HG03135 (cell line): ENCODE measurements at regions not wholly inside any gene's neighbourhood (a gene's known extent, or its start where the extent isn't known, plus 50 kb on each side); places are given as distances from the start of the nearest gene placed in this dataset.

Experiments used
- ATAC-seq: cut with Tn5 transposase; IDR thresholded peaks from one replicate; pipeline ENCODE4 v1.9.1; 2021; ENCODE audit warnings: mild to moderate bottlenecking, moderate library complexity; ENCODE audit not compliant: unreplicated experiment

DNA sequence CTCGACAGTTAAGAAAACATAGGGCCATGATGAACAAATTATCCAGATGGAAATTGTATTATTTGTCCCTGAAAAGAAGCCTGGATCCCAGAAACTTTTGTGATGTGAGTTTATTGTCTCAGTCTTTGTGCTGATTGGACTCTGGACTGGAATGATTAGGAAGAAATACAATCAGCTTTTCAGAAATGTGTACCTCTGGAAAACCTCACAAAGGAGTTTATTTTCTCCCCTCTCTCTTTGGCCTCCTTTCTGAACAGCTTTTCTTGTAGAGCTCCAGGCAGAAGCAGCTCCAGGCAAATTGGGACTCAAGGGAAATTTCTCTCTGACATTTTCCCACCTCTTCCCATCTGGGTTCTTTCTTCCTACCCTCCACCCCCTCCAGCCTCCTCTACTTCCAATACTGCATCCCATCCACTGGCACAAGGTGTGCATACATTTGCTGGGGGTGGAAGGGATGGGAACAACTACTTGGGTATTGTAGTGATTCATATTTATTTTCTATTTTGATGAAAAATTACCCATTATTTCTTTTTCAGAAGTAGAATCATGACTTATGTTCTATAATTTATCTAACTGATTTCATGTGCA, 119.7 kb downstream of the CD47 start:
- no peak for ATAC-seq

DNA sequence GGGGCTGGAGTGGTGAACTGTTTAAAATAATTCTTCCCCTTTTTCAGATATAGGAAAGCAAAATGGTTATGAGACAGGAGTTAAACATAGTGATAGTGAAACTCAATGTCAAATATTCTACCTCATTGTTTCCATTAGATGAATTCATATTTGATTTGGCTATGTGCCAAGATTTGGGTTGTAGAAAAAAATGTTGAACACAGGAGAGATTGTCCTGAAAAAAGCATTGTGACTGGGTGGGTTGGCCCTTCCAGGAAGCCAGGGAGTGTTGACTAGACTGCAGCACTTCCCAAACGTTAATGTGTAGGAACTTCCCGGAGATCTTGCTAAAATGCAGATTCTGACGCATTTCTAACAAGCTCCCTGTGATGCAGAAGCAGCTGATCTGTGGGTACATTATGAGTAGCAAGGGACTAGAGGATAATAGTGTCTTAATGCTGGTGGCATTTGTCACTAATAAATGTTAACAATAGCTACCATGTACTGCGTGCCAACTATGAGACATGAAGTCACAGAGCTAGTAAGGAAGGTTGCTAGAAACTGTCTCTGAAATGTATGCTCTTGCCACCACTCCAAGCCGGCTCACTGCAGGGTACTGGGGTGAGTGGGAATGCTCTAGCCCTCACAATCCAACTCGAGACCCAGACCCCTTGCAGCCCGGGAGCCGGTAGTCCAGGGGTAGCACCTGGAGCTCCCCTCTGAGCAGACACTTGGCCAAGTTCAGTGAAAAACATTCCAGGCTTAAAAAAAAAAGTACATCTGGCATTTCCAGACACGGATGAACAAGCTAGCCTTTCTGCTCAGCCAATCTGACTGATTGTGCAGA, 120.6 kb downstream of the CD47 start:
- ATAC-seq, result no peak

DNA sequence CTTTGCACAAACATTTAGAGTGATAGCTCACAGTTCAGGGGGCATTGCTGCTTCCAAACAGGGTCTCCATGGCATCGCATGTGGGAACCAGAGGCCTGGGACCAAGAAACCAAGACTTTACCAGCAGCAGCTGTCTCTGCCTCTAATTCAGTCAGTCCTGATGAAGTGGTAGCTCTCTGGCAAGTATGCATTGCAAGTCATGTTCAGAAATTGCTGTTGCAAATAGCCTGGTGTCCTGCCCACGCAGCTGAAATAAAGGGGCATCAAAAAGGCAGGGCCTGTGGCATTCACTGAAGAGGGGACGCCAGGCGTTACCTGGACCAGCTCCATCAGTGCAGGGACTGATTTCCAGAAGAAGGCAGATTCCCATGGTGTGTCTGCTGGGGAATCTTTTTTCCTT, 121.3 kb downstream of the CD47 start:
- no peak for ATAC-seq

DNA sequence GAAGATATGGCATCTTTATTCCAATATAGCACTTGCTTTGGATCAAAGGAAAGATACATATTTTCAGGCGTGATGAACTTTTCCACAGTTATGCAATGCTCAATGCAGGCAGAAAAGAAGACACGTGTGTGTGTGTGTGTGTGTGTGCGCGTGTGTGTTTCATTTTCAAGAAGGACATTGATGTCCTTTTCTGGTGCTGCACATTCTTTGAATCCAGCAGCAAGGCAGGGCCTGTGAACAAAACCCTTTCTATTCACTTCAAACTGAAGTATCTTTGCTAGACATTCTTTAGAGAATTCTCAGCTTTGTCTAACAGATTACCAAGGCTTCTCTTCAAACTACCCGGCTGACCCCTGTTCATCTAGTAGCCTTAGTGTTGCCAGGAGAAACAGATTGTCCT, 124.6 kb downstream of the CD47 start:
- no peak for ATAC-seq

DNA sequence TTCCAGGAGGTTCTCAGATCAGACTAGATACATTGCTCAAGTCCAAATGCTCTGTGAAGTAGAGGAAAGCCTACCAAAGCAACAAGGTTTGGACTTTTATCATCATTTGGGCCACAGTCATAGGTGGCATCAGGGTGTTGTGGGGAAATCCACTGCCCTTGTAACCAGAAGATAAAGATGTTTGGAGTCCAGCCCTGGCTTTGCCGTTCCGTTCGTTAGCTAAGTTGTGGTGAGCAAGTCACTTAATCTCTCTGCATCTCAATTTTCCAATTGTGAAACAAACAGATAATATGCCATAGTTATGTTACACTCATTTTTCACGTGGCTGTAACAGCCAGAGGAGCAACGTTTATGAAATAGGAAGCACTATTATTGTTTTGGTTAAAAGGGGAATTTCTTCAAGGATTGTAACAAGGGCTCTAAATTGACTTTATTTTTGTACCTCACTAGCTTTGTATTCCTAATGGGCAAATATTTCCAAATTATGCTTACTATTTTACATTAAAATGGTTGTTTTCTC, 125.6 kb downstream of the CD47 start:
- no peak for ATAC-seq

DNA sequence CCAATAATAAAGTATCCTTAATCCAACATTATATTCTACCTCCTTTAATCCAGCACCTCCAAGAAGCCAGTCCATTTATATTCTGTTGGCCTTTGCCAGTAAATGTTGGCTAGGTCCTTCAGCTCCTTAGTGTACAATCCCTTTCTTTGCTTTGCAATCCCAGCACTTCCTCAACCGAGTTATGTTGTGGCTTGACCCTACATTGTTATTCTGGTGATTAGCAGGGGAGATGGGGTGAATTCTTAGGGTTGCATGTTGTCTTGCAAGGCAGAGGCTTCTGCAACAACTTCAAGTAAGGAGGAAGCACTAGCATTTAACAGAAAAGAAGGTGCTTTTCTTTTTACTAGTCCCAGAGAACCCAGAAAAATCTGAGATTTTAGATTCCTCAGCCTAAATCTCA, 127.2 kb downstream of the CD47 start:
- no peak for ATAC-seq

DNA sequence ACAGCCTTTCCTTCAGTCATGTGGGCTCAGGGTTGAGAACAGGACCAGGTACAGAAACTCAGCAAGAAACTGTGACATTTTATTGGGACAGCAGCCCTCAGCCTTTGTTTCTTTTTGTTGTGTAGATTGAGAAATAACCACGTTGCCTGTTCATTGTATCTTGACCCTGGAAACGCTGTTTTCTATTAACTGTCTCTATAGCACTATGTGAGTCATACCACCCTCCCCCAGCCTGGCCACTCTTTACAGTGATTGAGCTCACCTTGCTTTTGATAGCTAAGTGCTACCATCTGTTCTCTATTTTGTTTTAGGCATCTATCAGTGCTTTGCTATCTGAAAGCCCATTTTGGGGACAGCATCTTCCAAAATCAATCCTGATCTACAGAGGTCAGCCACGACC, 127.9 kb downstream of the CD47 start:
- ATAC-seq, result no peak

DNA sequence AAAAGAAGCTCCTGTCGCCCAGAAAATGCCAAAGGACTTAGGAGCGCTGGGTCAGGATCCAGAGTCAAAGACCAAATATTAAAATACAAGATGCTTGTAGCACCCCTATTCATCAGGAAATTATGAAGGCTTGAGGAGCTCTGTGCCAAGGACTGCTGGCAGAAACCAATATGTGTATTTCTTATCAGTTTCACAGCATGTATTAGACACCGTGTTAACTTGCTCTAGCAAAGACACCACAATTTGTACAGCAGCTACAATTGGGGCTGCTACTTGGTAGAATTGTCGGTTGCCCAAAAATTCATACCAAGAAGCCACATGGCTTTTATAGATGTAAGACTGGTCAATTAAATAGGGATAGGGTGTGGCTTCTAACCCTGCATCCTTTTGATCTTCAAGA, 128.8 kb downstream of the CD47 start:
- no peak for ATAC-seq

DNA sequence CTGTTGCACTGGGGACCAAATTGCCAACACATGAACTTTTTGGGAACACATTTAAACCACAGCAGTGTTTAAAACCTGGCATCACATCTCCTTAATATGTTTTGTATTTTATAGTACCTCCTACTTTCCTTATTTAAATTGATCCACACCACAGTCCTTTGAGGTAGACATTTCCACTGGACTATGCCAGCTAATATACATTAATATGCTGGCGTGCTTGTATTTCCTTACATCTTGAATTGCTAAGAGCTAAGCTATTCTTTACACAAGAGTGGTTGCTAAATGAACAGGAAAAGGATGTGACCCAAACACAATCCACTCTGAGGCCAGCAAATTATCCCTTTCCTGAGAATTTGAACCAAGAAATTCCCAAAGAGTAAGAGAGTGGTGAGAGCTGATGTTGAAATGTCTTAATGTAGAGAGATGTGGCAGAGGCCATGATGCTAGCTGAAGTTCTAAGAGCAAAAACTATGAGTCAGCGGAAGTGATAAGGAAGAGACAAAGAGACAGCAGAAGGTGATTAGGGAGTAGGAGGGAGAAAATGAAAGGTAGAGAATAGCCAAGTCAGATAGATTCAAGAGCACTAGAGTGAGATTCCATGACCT, 131.2 kb downstream of the CD47 start:
- no peak for ATAC-seq

DNA sequence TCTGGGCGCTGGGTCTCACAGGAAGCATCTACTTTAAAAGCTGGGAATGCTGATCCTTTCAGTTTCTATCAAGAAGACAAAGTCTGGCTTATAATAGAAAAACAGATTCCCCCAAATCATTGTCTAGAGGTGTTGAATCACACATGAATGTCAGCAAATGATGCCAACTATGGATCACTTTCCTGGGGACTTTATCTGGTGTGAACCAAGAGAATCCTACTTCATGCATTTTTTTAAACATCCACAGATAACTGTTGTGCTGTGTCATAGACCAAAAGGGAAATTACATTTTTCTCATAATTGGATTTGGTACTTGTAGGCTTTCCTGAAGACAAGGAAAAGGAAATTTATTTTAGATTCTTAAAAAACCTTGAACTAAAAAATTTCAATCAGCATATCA, 132.7 kb downstream of the CD47 start:
- no peak for ATAC-seq

DNA sequence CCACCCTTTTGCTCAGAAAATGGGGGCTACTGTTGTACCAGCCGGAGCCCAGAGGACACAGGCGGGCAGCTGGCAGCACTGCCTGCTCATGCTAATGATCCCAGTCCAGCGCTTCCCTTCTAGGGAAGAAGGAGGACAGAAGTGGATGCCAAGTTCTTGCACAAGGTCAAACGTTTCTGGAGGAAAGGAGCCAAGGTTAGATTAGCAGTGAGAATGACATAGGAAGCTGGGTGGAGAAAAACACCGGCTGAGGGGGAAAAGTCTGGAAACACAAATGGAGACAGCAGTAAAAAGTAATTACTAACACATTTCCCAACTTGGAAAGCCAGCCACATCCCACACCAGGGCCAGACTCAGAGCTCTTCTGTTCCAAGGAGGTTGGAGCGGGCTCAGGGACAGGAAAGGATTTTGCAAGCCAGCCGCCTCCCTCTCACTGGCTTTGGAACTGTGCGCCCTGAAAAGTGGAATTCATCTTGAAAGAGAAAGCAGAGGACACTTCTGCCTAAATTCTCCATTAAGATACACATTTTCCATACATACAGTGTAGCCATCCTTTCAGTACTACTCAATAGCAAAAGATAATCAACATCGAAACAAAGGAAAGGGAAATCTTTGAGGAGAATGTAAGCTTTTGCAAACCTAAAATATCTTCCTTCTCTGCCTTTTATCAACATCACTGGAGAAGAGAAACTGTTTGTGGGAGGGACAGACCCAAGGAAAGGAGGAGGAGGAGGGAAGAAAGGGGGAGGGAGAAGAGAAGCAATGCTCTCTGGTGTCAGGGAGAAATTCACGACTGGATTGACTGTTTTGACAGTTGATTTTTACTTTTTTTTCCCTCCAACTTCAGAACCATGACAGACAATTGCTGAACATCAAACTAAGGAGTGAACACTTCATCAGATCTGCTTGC, 133.6 kb downstream of the CD47 start:
- no peak for ATAC-seq

DNA sequence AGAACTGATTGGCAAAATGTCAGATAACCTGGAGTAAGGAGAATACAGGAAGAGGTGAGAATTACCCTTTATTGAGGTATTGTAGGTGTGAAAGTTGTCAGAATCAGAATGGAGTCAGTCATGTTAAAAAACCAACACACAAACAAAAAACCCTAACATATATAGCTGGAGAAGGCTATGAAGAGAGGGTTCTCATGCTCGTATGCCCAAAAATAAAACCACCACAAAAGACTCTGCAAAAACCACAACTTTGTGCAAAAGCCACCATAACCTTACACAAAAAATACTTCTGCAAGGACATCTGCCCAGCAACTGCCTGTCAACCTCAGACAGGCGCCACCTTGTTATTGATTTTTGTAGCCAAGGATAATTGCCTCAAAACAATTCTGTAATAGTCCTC, 136.0 kb downstream of the CD47 start:
- ATAC-seq, result no peak

DNA sequence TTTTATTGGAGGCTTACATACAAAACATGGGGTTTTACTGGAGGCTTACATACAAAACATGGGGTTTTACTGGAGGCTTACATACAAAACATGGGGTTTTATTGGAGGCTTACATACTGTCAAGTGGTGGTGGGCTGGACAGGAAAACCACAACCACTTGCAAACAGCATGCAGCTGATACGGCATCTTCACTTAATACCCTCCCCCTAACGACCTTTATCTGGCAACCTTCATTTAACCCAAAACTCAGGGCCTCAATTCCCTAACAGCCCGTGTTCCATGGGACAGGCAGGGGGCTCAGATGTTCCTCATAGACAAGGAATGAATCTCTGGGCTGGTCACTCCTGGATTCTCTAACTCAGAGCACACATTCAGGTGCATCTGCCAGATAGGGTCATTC, 137.1 kb downstream of the CD47 start:
- no peak for ATAC-seq

DNA sequence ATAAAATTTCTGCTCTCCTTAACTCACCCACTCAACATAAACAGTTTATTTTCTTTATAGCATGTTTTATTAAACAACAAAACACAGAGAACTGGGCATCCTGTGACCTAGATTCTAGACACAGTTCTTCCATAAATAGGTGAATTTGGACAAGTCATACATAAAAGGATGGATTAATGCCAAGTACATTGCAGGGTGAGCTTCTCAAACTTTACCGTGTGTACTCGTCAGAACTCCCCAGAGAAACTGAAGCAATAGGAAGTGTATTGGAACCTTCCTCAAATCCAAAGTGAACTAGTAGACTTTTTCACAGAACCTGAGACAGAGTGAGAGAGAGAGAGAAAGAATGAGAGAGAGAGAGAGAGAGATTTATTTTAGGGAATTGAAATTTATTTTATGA, 139.7 kb downstream of the CD47 start:
- ATAC-seq, result no peak

DNA sequence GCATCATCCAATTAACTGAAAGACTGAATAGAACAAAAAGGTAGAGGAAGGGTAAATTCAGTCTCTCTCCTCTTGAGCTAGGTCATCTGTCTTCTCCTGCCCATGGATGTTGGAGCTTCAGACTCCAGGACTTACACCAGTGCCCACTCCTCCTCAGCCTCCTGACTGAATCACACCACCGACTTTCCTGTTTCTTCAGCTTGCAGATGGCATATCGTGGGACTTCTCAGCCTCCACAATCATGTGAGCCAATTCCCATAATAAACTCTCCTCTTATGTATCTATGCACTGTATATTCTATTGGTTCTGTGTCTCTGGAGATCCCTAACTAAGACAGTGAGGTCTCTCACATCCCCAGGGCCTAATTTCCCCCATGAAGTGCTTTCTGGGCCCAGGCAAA, 140.4 kb downstream of the CD47 start:
- no peak for ATAC-seq

DNA sequence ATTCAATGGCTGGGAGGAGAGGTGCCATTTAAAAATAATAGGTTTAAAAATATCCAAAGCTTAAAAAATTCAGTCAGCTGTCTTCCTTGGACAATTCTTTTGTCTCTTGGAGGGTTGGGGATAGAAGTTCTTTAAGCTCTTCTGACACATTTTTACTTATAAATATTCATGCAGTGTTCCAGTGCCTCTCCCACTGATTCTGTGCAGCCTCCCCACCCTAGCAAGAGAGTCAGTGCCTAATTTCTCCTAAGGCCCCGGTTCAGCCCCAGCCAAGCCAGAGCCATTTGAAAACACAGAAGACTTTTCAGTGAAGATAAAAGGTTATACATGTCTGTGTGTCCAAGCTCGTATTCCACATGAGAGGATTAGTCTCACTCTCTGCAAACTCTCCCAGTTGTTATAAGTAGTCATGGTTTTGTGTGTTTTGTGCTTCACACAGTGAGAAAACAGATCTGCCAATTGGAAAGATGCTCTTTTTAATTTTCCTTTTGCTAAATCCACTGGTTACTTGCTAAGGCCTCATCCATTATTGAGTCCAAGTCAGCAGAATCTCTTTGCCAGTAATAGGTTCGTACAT, 141.3 kb downstream of the CD47 start:
- ATAC-seq, result no peak

DNA sequence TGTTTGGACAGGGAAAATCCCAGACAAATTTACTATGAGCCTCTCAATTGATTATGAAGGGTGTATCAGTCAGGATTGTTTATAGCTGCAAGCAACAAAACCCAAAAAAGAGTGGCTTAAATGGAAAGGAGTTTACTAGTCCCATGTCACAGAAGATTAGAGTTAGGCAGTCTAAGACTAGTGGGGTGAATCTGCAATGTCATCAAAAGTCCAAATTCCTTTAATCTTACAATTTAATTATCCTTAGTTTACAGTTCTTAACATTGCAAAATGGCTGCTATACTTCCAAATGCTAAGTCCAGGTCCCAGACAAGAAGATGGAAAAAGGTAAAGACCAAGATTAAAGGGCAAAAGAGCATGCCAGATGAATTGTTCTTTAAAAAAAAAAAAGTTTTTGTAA, 143.6 kb downstream of the CD47 start:
- no peak for ATAC-seq

DNA sequence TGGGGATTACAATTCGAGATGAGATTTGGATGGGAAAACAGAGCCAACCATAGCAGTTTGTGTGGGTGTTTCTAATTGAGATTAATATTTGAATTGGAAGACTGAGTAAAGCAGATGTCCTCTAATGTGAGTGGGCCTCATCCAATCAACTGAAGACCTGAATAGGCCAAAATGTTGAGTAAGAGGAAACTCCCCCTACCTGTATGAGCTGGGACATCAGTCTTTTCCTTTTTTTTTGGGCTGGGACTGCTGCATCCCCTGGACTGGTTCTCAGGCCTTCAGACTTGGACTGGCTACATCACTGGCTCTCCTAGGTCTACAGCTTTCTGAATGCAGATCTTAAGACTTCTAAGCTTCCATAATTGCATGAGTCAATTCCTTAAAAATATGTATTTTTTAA, 144.1 kb downstream of the CD47 start:
- no peak for ATAC-seq

DNA sequence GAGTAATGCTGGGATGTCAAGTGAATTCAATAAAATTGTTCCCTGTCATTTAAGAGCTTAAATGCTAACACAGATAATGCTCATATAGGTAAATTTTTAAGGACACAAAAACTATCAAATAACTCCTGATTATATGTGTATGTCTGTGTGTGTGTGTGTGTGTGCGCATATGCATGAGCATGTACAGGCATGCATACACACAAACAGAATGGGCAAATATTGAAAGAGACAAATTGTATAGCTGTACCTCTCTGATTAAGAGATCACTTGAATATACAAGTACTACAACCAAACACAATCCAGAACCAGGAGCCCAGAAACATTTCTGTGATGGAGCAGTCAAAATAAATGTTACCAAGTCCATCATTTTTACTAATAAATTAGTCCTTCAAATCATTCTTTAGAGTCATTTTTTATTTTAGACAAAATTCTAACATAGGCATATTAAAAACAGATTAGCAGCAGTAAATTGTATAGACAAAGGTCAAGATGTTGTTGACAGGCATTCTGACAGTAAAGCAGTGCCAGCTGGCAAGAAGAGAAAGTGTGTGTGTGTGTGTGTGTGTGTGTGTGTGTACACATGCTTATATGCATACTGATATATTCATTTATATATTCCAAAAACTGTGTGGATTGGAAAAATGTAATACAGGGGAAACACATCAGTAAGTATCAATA, 145.3 kb downstream of the CD47 start:
- no peak for ATAC-seq

DNA sequence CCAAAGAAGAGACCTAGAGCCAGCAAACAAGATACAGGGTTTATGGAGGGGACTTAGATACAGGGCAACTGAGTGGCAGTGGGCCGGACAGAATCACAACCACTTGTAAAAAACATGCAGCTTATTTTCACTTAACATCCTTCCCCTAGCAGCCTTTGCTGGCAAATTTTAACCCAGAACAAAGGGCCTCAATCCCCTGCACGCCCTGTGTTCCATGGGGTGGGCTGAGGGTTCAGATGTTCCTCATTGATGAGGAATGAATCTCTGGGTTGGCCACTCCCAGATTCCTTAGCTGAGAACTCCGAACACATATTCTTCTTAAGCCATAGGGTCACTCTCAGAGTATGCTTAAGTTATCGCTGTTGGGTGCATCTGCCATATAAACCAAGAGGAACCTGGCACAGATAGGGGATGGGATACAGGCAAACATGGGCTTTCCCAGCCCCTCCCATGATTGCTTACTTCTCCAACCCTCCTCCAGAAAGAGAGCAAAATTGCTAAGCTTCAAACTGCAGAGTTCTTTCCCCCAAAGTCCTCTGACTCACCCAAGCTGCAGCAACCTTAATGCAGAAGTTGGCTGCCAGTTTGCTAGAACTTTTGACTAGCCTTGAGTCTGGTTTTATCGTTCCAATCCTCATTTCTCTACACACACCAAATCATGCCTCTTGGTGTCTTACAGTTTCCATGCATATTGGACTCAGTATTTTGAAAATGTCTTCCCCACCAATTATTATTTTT, 146.9 kb downstream of the CD47 start:
- ATAC-seq, result no peak
